C1 segment of cervical spinal cord (tissue), 14 donors: ENCODE measurements at regions not wholly inside any gene's neighbourhood (a gene's known extent, or its start where the extent isn't known, plus 50 kb on each side); places are given as distances from the start of the nearest gene placed in this dataset.
"Not testable (repeated sequence)": the region's sequence is repeated elsewhere in the genome, so short reads cannot be mapped to it uniquely, and the experiment has no call there.

ENCODE experiments used
- DNase-seq, 14 donors: peaks; one replicate each; lab custom pipeline; 2025; lab: John Stamatoyannopoulos, UW

- peak in 5 of 14 donors; percentile 0 to 16 (median 4) for DNase-seq
Measured at GRCh38 chr7:65621580-65622201, 248.0 kb downstream of the ZNF92 start.

- DNase-seq: not testable (repeated sequence)
Measured at GRCh38 chr7:65631236-65631635, 241.6 kb upstream of the VKORC1L1 start.

GRCh38 chr7:65633587-65634404 is 239.1 kb upstream of the VKORC1L1 start:
- not testable (repeated sequence) for DNase-seq

DNA sequence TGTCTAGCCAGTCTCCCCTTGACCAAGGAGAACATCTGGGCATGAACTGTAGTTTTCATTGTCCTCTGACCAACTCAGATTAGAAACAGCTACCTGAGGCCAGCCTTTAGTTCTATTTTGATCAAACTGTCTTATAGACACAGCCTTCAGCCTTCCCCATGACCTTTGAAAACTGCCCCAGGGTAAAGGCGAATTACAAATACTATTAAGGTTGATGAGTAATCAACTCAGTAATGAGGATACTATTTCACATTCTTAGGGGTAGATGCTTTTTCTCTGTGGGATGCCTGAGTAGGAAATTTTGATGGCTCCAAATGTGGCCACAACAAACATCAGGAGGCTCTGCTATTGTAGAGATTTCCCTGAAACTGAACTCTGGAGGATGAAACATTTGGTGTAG is 234.0 kb upstream of the VKORC1L1 start:
- not testable (repeated sequence) for DNase-seq

- not testable (repeated sequence) for DNase-seq
Measured at GRCh38 chr7:65639717-65640116, 233.2 kb upstream of the VKORC1L1 start.

- not testable (repeated sequence) for DNase-seq
Measured at GRCh38 chr7:65643498-65643897, 229.4 kb upstream of the VKORC1L1 start.

DNA sequence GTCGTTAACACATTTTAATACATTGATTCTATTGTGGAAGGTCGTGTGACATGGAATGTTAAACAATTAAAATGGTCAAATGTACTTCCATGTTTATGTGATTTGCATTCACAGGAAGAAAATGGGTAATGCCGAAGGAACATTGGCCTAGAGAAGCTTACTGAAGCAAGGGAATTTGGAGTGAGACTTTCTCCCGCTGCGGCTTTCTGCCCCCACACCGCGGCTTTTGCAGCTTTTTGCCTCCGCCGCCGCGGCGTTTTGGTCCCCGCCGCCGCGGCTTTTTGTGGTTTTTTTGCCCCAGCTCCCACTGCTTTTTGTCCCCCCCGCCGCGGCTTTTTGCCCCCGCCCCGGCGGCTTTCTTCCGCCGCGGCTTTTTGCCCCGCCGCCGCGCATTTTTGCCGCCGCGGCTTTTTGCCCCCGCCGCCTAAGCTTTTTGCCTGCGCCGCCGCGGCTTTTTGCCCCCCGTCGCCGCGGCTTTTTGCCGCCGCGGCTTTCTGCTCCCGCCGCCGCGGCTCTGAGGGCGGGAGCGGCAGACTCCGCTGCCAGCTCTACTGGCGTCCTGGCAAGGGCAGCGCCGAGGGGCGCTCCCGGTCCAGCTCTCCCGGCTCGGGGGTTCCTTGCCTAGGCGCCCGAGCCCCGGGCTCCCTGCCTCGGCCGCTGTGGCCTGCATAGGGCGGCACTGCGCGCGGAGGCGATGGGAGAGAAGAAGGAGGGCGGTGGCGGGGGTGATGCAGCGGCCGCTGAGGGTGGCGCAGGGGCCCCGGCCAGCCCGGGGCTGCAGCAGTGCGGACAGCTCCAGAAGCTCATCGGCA is 225.5 kb upstream of the VKORC1L1 start:
- DNase-seq: not testable (repeated sequence)

GRCh38 chr7:65651174-65651573 is 221.7 kb upstream of the VKORC1L1 start:
- not testable (repeated sequence) for DNase-seq

DNA sequence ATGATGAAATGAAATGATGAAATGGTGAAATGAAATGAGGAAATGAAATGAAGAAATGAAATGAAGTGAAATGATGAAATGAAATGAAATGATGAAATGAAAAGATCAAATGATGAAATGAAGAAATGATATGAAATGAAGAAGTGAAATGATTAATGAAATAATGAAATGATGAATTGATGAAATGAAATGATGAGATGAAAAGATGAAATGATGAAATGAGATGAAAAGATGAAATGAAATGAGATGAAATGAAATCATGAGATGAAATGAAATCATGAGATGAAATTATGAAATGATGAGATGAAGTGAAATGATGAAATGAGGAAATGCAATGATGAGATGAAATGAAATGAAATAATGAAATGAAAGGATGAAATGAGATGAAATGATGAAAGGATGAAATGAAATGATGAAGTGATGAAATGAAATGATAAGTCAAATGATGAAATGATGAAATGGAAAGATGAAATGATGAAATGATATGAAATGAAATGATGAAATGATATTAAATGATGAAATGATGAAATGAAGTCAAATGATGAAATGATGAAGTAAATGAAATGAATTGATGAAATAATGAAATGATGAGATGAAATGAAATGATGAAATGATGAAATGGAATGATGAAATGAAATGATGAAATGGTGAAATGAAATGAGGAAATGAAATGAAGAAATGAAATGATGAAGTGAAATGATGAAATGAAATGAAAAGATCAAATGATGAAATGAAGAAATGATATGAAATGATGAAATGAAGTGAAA is 220.9 kb upstream of the VKORC1L1 start:
- not testable (repeated sequence) for DNase-seq

- not testable (repeated sequence) for DNase-seq
Measured at GRCh38 chr7:65652669-65653068, 220.2 kb upstream of the VKORC1L1 start.

DNA sequence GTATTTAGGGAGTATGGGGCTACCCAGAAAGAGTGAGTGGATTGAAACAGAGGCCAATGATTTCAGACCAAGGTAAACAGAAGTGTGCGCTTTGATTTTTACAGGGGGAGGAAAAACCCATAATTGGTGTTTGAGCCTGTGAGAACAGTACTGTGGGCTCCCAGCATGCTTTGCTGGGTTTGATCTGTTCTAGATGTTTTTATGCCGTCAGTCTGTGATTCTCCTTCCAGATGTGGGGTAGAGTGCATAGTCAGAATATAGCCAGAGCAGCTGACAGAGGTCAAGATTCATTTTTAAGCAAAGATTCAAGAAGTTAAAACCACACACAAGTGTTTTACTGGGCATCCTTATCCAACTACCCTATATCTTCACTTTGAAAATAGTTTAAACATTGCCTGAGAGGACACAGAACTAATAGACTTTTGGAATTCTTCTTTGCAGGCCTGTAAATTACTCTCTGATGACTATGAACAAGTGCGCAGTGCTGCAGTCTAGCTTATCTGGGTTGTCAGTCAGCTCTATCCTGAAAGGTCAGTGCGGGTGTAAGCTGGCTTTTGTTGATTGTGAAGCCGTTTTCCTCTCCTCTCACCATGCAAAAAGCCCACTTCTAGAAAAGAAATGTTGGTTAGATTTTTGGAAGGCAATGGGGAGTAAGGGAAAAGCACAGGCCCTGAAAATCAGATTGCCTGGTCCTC is 216.2 kb upstream of the VKORC1L1 start:
- not testable (repeated sequence) for DNase-seq

- DNase-seq: not testable (repeated sequence)
Measured at GRCh38 chr7:65683362-65683761, 189.5 kb upstream of the VKORC1L1 start.

GRCh38 chr7:65699026-65699714 is 173.7 kb upstream of the VKORC1L1 start:
- DNase-seq: not testable (repeated sequence)

DNA sequence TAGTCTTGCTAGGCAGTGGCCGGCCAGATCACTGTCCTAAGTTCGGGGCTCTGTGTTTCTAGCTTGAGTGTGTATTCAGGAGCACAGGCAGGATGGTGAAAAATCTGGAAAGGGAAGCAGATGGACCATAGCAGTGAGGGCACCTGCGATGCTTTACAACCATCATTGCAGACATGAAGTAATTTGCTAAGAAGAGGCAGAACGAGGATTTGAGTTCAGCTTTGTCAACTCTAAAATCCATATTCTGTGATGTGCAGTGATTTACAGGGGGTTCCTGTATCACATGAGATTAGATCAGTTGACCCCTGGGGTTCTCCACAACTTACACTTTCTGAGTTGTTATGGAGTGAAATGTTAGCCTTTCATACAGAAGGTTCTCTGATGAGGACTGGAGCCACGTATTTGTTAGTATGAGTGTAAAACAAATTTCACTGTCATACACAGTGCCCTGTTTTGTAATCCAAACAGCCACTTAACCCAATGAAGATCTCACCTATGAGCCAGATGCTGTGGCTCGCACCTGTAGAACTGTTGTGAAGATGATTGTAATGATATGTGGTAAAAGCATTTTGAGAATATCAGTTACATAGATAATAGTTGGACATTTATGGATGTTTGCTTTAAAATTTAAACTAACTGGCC is 173.0 kb upstream of the VKORC1L1 start:
- not testable (repeated sequence) for DNase-seq

GRCh38 chr7:65719123-65719798 is 153.6 kb upstream of the VKORC1L1 start:
- not testable (repeated sequence) for DNase-seq

DNA sequence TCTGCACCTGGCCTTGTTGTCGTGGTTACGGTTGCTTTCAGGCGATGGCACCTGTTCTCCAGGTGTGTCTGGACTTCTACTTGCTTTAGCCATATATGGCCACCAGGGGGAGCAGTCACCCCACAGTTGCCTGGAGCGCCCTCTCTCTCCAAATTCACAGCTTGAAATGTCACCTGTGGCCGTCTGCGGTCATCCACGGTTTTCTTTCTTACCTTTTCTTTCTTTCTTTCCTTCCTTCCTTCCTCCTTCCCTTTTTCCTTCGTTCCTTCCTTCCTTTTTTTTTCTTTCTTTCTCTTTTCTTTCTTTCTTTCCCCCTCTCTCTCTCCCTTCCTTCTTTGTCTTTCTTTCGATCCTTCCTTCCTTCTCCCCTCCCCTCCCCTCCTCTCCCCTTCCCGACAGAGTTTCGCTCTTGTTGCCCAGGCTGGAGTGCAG is 150.5 kb upstream of the VKORC1L1 start:
- DNase-seq: peak in 2 of 14 donors; percentile 2 to 4

DNA sequence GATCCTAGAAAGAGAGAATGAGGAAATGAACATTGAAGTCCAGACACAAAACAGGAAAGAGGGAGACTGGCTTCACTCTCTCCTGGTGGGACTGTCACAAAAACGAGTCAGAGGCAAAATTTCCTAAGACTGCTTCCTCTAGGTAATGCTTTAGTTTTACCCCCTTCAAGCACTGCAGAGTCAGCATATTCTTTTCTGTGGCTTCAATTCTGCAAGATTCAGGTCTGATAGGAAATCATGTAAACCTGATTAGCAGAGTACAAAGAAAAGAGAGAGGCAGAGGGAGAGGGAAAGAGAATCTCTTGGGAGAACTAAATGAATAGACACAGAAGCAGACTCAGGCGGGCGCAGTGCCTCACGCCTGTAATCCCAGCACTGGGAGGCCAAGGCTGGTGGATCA is 145.7 kb upstream of the VKORC1L1 start:
- DNase-seq: not testable (repeated sequence)

DNA sequence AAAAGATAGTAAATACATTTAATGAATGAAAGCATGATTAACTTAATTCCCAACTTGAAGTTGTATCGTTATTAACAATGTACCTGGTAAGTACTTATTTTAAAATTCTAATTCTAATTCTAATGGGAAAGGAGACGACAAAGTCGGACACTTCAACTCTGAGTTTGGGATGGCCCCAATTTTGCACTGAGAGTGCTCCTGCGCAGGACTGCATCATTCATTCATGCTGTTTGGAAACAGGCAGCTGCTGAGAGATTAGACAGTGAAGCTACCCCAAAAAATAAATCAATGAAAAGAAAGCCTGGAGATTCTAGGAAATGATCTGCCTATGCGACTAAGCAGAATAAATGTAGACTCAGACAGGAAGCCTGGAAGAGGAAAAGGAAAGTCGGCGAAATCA is 141.7 kb upstream of the VKORC1L1 start:
- DNase-seq: no peak

DNA sequence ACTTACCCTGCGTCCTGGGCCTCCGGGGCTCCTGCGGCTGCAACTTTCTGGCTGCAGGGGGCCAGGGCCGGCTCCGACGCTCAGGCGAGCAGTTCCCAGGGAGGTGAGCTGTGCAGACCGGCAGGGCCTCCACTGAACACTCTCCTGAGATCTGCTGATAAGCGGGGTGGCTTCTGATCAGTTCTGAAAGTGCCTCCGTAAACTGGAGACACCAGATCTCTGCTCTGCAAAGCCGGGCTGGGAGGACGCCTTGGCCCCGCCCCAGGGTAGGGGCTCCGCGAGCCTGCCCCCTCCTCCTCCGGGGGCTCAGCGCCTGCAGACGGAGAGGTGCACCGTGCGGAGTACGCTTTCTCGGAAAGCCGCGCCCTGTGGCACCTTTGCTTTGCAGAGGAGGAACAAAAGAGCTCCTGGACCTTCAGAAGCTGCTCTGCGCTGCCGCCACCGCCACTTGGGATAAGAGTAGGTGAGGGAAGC is 141.3 kb upstream of the VKORC1L1 start:
- no peak for DNase-seq
